ENCODE measurements at regions not wholly inside any gene's neighbourhood (a gene's known extent, or its start where the extent isn't known, plus 50 kb on each side); places are given as distances from the start of the nearest gene placed in this dataset.

DNA sequence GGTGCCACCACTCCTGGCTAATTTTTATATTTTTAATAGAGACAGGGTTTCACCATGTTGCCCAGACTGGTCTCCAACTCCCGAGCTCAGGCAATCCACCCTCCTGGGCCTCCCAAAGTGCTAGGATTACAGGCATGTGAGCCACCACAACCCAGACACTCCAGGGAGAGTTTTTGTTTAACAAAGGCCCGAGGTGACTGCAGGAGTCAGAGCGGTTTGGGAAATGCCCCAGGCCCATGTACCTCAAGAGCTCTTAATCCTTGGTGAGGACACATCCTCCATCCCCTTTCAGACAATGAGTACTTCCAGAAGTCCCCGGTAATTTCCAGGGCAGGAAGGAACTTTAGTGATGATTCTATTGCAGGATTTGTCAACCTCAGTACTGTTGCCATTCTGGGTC is 176.0 kb downstream of the ESRRB start:
- Mint-ChIP-seq H3K36me3 (no peaks in the 10 kb centered on the region), H3K27ac (no peak overlapping the region), H3K4me1 (no peaks in the 10 kb centered on the region), H3K4me3 (no peak overlapping the region), H3K27me3 (peaks cover 9% of the 10 kb centered on the region), H3K9me3 (no peaks in the 10 kb centered on the region)
- no peak for ATAC-seq (ENCODE audit: low read depth)
- DNase-seq = no peak
- POLR2A ChIA-PET = no interaction called here

DNA sequence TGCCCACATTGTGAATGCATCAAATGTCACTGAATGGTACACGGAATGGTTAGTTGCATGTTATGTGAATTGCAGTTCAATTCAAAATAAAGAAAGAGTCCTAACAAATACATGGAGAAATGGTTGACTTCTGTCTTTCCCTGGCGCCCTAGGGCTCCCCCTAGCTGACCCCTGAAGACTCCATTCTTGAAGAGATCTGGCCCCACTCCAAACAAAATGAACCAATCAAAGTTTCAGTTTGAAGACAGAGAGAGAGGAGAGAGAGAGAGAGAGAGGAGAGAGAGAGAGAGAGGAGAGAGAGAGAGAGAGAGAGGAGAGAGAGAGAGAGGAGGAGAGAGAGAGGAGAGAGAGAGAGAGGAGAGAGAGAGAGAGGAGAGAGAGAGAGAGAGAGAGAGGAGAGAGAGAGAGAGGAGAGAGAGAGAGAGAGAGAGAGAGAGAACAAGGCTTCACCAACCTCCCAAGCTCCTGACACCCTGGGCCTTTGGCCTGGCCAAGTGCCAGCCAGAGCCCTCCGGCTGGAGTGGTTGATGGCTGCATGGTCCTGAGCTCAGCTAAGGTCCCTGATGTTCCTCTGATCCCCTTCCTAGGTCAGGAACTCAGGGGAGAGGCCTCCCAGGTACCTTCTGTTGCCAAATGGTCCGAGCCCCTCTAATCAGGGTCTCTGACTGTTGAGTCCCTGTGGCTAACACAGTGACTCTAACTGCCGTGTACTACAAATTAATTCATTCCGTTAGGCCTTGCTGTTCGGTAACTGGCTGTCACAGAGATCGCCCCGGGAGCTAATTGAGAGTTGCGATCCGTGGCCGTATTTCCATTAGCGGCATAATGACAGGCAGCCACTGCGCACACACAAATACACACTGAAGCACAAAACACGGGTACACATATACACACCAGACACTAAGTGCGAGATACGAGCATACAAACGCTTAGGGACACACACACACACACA is 188.8 kb downstream of the ESRRB start:
- H3K4me3 Mint-ChIP-seq = no peak overlapping the region
- H3K27ac Mint-ChIP-seq = no peak overlapping the region
- ATAC-seq (ENCODE audit: low read depth) = no peak
- H3K27me3 Mint-ChIP-seq = peaks cover 2% of the 10 kb centered on the region
- no peaks in the 10 kb centered on the region for H3K36me3 Mint-ChIP-seq
- no peaks in the 10 kb centered on the region for H3K9me3 Mint-ChIP-seq
- POLR2A ChIA-PET = no interaction called here
- no peak for DNase-seq
- H3K4me1 Mint-ChIP-seq = no peaks in the 10 kb centered on the region

DNA sequence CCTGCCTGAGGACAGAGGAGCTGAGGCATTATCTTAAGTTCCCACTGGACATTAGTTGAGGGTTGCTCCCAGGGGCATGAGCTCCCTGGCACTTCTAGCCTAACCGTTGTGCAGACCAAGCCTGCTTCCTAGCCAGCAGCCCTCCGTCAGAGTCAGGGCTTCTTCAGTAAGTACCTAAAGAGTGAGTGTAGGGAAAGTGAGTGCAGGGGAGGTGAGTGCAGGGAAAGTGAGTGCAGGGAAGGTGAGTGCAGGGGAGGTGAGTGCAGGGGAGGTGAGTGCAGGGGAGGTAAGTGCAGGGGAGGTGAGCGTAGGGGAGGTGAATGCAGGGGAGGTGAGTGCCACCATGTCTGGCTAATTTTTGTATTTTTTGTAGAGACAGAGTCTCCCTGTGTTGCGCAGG is 190.5 kb downstream of the ESRRB start:
- H3K4me3 Mint-ChIP-seq = no peak overlapping the region
- H3K9me3 Mint-ChIP-seq = no peaks in the 10 kb centered on the region
- H3K27me3 Mint-ChIP-seq = peaks cover 2% of the 10 kb centered on the region
- no peaks in the 10 kb centered on the region for H3K4me1 Mint-ChIP-seq
- POLR2A ChIA-PET = no interaction called here
- H3K27ac Mint-ChIP-seq = no peak overlapping the region
- DNase-seq (no peak), ATAC-seq (ENCODE audit: low read depth) (no peak)
- no peaks in the 10 kb centered on the region for H3K36me3 Mint-ChIP-seq

DNA sequence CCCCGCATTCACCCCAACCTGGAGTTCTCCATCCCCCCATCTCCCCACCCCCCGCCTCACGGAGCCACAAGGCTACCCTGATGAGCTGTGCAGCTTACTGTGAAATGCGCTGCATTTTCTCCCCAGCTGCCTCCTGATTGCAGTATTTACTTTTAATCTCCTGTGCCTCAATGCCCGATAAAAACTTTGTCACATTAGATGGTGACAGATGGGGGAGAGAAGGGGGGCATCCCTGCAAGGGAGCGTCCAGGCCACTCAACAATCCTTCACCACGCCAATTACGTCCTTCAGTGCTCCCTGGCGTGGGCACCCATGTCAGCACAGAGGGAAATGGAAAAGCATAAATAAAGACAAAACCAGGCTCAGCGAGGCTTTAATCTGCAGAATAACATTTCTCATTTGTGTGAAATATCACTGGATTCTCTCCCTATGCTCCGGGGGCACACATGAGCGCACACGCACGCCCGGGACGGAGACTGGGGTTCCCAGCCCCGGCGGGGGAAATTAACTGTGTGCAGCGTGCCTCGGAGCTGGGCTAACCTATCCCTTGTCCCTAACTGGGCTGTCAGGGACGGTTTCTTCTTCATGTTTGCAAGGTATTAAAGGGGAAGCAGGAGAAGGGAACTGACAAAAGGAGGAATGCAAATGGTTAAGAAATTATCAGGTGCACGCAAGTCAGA is 186.7 kb upstream of the VASH1 start:
- Mint-ChIP-seq H3K4me3 (no peak overlapping the region), H3K27me3 (no peaks in the 10 kb centered on the region), H3K36me3 (no peaks in the 10 kb centered on the region), H3K9me3 (no peaks in the 10 kb centered on the region), H3K27ac (no peak overlapping the region), H3K4me1 (no peaks in the 10 kb centered on the region)
- POLR2A ChIA-PET = no interaction called here
- DNase-seq (no peak), ATAC-seq (ENCODE audit: low read depth) (no peak)

DNA sequence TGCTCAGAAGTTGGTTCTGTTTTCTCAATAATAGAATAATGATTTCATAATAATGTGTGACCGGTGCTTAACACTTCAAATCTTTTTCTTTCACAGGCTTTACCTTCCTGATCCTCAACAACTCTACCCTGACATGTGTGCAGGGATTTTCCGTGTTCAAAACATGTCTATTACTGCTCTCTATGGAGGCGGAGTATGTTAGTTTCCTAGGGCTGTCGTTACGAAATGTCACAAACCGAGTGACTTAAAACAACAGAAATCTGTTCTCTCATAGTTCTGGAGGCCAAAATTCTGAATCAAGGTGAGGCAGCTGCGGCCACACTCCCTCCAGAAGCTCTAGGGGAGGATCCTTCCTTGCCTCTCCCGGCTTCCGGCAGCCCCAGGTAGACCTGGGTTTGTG is 186.2 kb upstream of the VASH1 start:
- POLR2A ChIA-PET = no interaction called here
- no peaks in the 10 kb centered on the region for H3K9me3 Mint-ChIP-seq
- no peak overlapping the region for H3K27ac Mint-ChIP-seq
- H3K4me3 Mint-ChIP-seq = no peak overlapping the region
- no peak for DNase-seq
- H3K27me3 Mint-ChIP-seq = no peaks in the 10 kb centered on the region
- no peak for ATAC-seq (ENCODE audit: low read depth)
- H3K36me3 Mint-ChIP-seq = no peaks in the 10 kb centered on the region
- H3K4me1 Mint-ChIP-seq = no peaks in the 10 kb centered on the region

DNA sequence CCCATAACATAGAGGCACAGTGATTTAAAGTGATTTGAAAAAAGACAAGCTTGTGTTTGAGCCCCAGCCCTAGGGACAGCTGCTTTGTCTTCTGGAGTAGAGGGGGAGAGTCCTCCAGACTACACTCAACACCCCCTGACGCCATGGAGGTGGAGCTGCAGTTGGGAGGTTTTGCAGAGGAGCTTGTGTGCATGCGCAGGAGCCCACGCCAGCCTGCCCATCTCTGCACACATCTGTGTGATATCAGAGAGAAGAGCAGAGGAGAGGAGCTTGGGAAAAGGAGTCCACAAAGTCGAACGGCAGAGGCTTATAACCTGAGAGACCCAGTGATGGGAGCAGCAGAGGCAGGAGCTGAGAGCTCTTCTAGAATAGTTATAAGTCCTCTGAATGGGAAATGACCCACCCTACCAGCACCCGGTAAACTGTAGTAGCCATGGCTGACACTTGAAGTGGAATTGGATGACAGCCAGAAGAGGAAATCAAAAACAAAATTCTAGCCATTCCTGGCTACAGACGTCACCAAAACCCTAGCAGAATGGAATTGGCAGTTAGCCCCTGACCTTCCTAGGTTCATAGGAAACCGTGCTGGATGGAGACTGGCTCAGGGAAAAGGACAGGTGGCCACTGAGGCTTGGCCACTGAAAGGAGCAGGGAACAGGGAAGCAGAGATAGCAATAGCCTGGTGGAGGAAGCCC is 185.1 kb upstream of the VASH1 start:
- no peaks in the 10 kb centered on the region for H3K27me3 Mint-ChIP-seq

DNA sequence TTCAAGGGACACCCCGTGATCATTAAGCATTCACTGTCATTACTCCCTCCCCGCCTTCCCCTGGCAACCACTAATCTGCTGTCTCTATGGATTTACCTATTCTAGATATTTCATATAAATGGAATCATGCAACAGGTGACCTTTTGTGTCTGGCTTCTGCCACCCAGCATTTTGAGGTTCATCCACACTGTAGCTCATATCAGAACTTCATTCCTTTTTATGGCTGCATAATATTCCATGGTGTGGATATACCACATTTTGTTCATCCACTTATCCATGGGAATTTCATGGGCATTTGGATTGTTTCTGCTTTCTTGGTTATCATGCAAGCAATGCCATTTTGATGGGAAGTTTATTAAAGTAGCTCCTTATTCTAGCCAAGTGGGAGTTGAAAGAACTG is 184.2 kb upstream of the VASH1 start:
- Mint-ChIP-seq H3K4me3 (no peak overlapping the region), H3K9me3 (no peaks in the 10 kb centered on the region), H3K27me3 (no peaks in the 10 kb centered on the region), H3K27ac (no peak overlapping the region), H3K36me3 (no peaks in the 10 kb centered on the region), H3K4me1 (no peaks in the 10 kb centered on the region)
- POLR2A ChIA-PET = no interaction called here
- ATAC-seq (ENCODE audit: low read depth) (no peak), DNase-seq (no peak)

More for the DNA sequence above, 185.1 kb upstream of the VASH1 start:
- POLR2A ChIA-PET = no interaction called here
- ATAC-seq (ENCODE audit: low read depth) (no peak), DNase-seq (no peak)
- Mint-ChIP-seq H3K36me3 (no peaks in the 10 kb centered on the region), H3K4me1 (no peaks in the 10 kb centered on the region), H3K27ac (no peak overlapping the region), H3K4me3 (no peak overlapping the region), H3K9me3 (no peaks in the 10 kb centered on the region)

DNA sequence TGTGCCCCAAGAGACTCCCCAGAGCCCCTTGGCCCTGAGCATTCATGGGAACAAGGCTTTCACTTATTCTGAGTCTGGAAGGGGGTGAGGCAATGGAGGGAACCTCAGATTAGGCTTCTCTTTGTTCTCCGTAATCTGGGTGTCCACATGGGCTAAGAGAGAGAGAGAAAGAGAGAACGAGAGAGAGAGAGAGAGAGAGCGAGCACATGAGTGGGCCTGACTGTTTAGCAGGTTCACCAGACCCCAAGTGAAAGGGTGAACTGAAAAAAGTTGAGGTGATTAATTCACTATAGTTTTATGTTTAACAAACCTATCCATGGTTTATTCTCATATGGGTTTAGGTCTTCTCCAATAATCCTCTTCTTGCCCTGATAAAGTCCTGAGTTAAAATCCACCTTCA is 183.4 kb upstream of the VASH1 start:
- POLR2A ChIA-PET = no interaction called here
- no peaks in the 10 kb centered on the region for H3K4me1 Mint-ChIP-seq
- ATAC-seq (ENCODE audit: low read depth) = no peak
- no peaks in the 10 kb centered on the region for H3K27me3 Mint-ChIP-seq
- H3K36me3 Mint-ChIP-seq = no peaks in the 10 kb centered on the region
- no peaks in the 10 kb centered on the region for H3K9me3 Mint-ChIP-seq
- no peak overlapping the region for H3K4me3 Mint-ChIP-seq
- no peak for DNase-seq
- H3K27ac Mint-ChIP-seq = no peak overlapping the region

DNA sequence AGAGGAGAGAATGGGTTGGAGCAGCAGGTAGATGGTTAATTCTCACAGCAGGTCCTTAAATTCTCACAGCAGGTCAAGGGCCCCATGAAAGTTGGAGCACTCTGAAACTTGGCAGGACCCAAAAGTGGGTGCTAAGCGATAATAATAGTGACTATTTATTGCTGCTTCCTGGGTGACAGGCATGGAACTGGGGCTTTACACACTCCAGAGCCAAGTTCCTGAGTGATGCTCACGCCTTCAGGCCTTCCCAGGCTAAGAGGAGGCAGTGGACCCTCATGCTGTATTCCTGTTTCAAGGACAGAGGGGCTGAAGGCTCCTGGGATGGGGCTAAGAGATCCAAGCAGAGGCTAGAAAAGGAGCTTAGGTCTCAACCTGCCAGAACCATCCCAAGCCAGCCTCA is 180.9 kb upstream of the VASH1 start:
- H3K36me3 Mint-ChIP-seq = no peaks in the 10 kb centered on the region
- ATAC-seq (ENCODE audit: low read depth) (no peak), DNase-seq (no peak)
- no peaks in the 10 kb centered on the region for H3K27me3 Mint-ChIP-seq
- no peak overlapping the region for H3K27ac Mint-ChIP-seq
- no peaks in the 10 kb centered on the region for H3K9me3 Mint-ChIP-seq
- POLR2A ChIA-PET = no interaction called here
- H3K4me3 Mint-ChIP-seq = no peak overlapping the region
- H3K4me1 Mint-ChIP-seq = no peaks in the 10 kb centered on the region

DNA sequence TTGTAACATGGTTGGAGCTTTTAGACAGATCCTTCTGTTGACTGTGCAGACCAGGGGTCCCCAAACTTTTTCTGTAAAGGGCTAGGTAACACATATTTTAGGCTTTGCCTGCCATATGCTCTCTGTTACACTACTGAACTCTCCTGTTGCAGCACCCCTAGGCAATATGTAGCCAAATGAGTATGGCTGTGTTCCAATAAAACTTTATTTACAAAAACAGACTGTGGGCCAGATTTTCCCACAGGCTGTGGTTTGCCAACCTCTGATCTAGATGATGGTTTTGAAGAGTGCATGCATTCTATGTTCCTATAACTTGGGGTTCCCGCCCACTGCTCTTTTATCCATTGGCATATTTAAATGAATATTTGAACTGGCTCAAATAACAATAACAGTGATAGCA is 180.3 kb upstream of the VASH1 start:
- POLR2A ChIA-PET = no interaction called here
- DNase-seq (no peak), ATAC-seq (ENCODE audit: low read depth) (no peak)
- Mint-ChIP-seq H3K4me1 (no peaks in the 10 kb centered on the region), H3K27me3 (peaks cover 2% of the 10 kb centered on the region), H3K36me3 (no peaks in the 10 kb centered on the region), H3K4me3 (no peak overlapping the region), H3K9me3 (no peaks in the 10 kb centered on the region), H3K27ac (no peak overlapping the region)

DNA sequence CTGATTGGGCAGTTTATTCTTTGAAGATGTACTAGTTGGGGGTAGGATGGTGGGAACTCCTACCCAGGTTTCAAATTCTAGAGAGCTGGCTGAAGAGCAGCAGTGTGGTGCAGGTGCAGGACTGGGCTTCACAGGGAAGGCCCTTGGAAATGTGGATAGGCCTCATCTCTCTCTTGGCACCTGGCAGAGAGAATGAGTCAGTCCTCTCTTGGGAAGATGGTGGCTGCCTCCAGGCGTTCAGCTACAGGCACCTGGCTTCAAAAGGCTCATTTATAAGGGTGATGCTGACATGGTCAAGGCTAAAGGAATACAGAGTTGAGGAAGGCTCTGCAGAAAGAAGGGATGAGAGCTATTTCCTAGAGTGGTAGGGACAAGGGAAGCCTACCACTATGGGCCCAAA is 179.7 kb upstream of the VASH1 start:
- no peaks in the 10 kb centered on the region for H3K9me3 Mint-ChIP-seq
- ATAC-seq (ENCODE audit: low read depth) (no peak), DNase-seq (no peak)
- no peaks in the 10 kb centered on the region for H3K4me1 Mint-ChIP-seq
- H3K27ac Mint-ChIP-seq = no peak overlapping the region
- H3K4me3 Mint-ChIP-seq = no peak overlapping the region
- no peaks in the 10 kb centered on the region for H3K36me3 Mint-ChIP-seq
- peaks cover 2% of the 10 kb centered on the region for H3K27me3 Mint-ChIP-seq
- POLR2A ChIA-PET = no interaction called here

DNA sequence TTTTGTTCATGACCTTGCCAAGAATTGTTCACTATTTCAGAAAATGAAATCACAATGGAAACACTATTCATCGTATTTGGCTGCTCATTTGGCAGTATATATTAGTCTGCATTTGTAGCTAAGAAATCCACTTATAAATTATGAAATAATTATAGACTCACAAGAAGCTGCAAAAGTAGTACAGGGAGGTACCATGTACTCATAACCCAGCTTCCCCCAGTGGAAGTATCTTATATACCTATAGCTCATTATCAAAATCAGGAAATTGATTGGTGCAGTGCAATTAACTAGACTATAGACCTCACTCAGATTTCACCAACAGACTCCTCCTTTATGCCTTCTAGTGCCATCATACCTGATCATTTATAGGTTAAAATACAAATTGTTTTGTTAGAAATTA is 178.8 kb upstream of the VASH1 start:
- no peak for ATAC-seq (ENCODE audit: low read depth)
- POLR2A ChIA-PET = no interaction called here
- no peaks in the 10 kb centered on the region for H3K4me1 Mint-ChIP-seq
- no peak overlapping the region for H3K27ac Mint-ChIP-seq
- no peaks in the 10 kb centered on the region for H3K9me3 Mint-ChIP-seq
- peaks cover 2% of the 10 kb centered on the region for H3K27me3 Mint-ChIP-seq
- DNase-seq = no peak
- no peaks in the 10 kb centered on the region for H3K36me3 Mint-ChIP-seq
- H3K4me3 Mint-ChIP-seq = no peak overlapping the region

DNA sequence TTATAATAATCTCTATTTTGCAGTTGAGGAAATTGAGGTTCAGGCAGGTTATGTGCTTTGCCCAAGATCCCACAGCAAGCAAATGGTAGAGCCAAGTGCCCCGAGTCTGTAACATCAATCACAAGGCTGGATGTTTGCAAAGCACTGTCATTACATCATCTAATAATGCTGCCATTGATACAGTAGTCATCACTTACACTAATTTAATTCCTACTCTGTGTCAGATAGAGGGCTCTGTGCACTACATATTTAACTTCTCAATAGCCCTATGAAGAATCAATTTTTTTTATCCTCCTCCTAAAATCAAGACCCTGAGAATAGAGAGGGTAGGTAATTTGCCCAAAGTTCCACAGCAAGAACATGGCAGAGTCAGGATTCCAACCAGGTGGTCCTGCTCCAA is 178.1 kb upstream of the VASH1 start:
- H3K4me1 Mint-ChIP-seq = no peaks in the 10 kb centered on the region
- no peak for DNase-seq
- no peak overlapping the region for H3K27ac Mint-ChIP-seq
- H3K4me3 Mint-ChIP-seq = no peak overlapping the region
- no peaks in the 10 kb centered on the region for H3K9me3 Mint-ChIP-seq
- peaks cover 2% of the 10 kb centered on the region for H3K27me3 Mint-ChIP-seq
- POLR2A ChIA-PET = no interaction called here
- ATAC-seq (ENCODE audit: low read depth) = no peak
- H3K36me3 Mint-ChIP-seq = no peaks in the 10 kb centered on the region

DNA sequence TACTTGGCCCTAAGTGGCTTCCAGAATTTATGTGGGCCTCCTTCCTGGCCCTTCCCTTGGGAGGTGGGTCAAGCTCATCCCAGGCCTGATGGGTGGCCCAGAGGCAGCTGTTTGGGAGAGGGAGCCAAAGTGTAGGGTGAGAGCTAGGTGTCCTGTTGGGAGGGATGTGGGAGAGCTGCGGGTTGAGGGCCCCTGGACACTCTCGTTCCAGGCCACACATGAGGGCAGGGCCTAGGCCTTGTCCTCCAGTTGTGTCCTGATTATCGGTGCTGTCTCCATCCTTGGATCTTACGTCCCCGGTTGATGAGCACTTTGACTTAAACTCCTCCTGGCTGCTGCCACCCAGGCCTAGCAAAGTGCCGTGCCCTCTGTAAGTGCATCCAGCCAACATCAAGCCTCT is 177.5 kb upstream of the VASH1 start:
- H3K4me3 Mint-ChIP-seq = no peak overlapping the region
- POLR2A ChIA-PET = no interaction called here
- ATAC-seq (ENCODE audit: low read depth) (no peak), DNase-seq (no peak)
- no peak overlapping the region for H3K27ac Mint-ChIP-seq
- H3K36me3 Mint-ChIP-seq = no peaks in the 10 kb centered on the region
- H3K27me3 Mint-ChIP-seq = peaks cover 2% of the 10 kb centered on the region
- no peaks in the 10 kb centered on the region for H3K9me3 Mint-ChIP-seq
- no peaks in the 10 kb centered on the region for H3K4me1 Mint-ChIP-seq

Data from activated naive CD8-positive, alpha-beta T cell treated with anti-CD3 and anti-CD28 coated beads, Interleukin-2, amount 10 ng/mL, durations not matched to agents 7 days and 5 days (primary cell).